ENCODE measurements at regions not wholly inside any gene's neighbourhood (a gene's known extent, or its start where the extent isn't known, plus 50 kb on each side); places are given as distances from the start of the nearest gene placed in this dataset.

- Histone ChIP-seq H3K4me1 (no peaks in the 10 kb centered on the region), H3K9ac (ENCODE audit: low read depth in 2 of 2, low read length in 2 of 2) (no peak overlapping the region), H3K36me3 (no peaks in the 10 kb centered on the region), H3K27ac (no peak overlapping the region), H3K27me3 (no peaks in the 10 kb centered on the region), H3K9me3 (no peaks in the 10 kb centered on the region), H3K4me3 (no peak overlapping the region)
- no peak for DNase-seq
- intact Hi-C loops (cut with DNase I): no loop called here
- TF ChIP-seq CTCF (IDR thresholded peaks at IDR 0.05): no peak
Measured at GRCh38 chr3:88222343-88222742, 72.6 kb downstream of the C3orf38 start.

DNA sequence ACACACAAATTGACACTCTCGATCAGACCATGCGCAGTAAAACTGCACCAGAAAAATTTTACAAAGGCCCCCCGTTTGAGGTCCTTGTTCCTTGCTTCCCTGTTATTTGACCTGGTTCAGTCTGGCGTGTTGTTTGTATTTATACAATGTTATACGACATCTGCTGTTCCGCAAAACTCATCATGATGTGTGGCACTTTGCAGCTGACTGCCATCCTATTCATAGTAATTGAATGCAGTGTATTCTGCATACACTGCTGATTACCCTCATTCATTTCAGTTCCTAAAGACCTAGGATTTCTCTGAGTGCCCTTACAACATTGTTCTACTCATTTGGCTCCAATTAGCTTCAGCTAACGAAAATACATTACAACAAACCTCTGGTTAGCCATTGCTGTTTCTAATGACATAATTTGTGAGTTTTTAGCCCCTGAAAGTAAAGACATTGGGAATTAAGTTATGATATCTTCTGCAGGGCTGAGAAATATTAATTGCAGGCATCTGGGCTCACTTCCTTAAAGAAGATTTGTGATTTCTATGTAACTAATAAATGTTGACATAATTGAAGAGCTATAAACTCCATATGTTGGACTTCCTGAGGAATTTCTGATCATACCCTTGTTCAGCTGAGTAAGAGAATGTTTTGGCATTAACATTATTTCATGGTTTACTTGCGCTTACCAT lies 75.7 kb downstream of the C3orf38 start:
- Histone ChIP-seq H3K9me3 (no peaks in the 10 kb centered on the region), H3K36me3 (no peaks in the 10 kb centered on the region), H3K27ac (no peak overlapping the region), H3K27me3 (no peaks in the 10 kb centered on the region), H3K4me3 (no peak overlapping the region), H3K9ac (ENCODE audit: low read depth in 2 of 2, low read length in 2 of 2) (no peak overlapping the region), H3K4me1 (no peaks in the 10 kb centered on the region)
- DNase-seq: no peak
- TF ChIP-seq CTCF (IDR thresholded peaks at IDR 0.05): no peak
- intact Hi-C loops (cut with DNase I): no loop called here

GRCh38 chr3:88226910-88227309 lies 77.2 kb downstream of the C3orf38 start:
- TF ChIP-seq CTCF (IDR thresholded peaks at IDR 0.05): no peak
- intact Hi-C loops (cut with DNase I): no loop called here
- Histone ChIP-seq H3K9me3 (no peaks in the 10 kb centered on the region), H3K27ac (no peak overlapping the region), H3K9ac (ENCODE audit: low read depth in 2 of 2, low read length in 2 of 2) (no peak overlapping the region), H3K27me3 (no peaks in the 10 kb centered on the region), H3K36me3 (no peaks in the 10 kb centered on the region), H3K4me1 (no peaks in the 10 kb centered on the region), H3K4me3 (no peak overlapping the region)
- no peak for DNase-seq

- no peaks in the 10 kb centered on the region for H3K36me3 ChIP-seq
- no peak overlapping the region for H3K27ac ChIP-seq
- no peaks in the 10 kb centered on the region for H3K4me1 ChIP-seq
- H3K27me3 ChIP-seq: no peaks in the 10 kb centered on the region
- no peak overlapping the region for H3K9ac ChIP-seq (ENCODE audit: low read depth in 2 of 2, low read length in 2 of 2)
- DNase-seq: no peak
- intact Hi-C loops (cut with DNase I): no loop called here
- TF ChIP-seq CTCF (IDR thresholded peaks at IDR 0.05): no peak
- H3K4me3 ChIP-seq: no peak overlapping the region
- H3K9me3 ChIP-seq: no peaks in the 10 kb centered on the region
Measured at GRCh38 chr3:88230638-88231037, 80.9 kb downstream of the C3orf38 start.

DNA sequence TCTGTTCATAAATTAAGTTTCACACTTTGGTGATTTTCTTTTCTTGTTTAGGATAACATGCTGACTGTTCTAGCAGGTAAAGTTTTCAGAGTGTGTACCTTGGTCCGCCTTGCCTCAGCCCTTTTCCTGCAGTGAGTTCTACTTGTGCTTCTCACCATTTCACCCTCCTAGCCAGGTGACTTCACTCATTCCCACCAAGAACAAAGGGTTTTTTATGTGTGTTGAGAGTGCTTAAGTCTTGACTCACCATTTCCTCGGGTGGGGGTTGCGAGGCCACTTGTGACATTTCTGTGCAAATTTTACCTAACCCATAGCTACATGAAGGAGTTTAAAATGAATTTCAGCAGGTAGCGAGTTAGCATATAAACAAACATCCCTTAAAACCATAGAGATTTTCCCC lies 81.4 kb downstream of the C3orf38 start:
- H3K4me3 ChIP-seq: no peak overlapping the region
- H3K9me3 ChIP-seq: no peaks in the 10 kb centered on the region
- no peak for TF ChIP-seq CTCF (IDR thresholded peaks at IDR 0.05)
- H3K9ac ChIP-seq (ENCODE audit: low read depth in 2 of 2, low read length in 2 of 2): no peak overlapping the region
- H3K36me3 ChIP-seq: no peaks in the 10 kb centered on the region
- no peak overlapping the region for H3K27ac ChIP-seq
- H3K27me3 ChIP-seq: no peaks in the 10 kb centered on the region
- H3K4me1 ChIP-seq: no peaks in the 10 kb centered on the region
- no peak for DNase-seq
- intact Hi-C loops (cut with DNase I): no loop called here
